Naive thymus-derived CD4-positive, alpha-beta T cell (primary cell): ENCODE measurements at regions not wholly inside any gene's neighbourhood (a gene's known extent, or its start where the extent isn't known, plus 50 kb on each side); places are given as distances from the start of the nearest gene placed in this dataset.

Source experiments
- ATAC-seq: fragments of 150-1000 bp; cut with Tn5 transposase; 2 replicates; pipeline ENCODE4 v1.10.0; 2021; ENCODE audit warnings: mild to moderate bottlenecking, moderate library complexity
- CTCF ChIA-PET: fragments of 350-600 bp; sonication (Branson Sonifier 250); formaldehyde crosslinking; loops from one replicate; lab custom pipeline; 2021; ENCODE audit warnings: antibody characterized with exemption; lab: Charles Lee
- POLR2A ChIA-PET: fragments of 350-600 bp; sonication (Branson Sonifier 250); formaldehyde crosslinking; loops from one replicate; lab custom pipeline; 2021; ENCODE audit warnings: antibody characterized with exemption, inconsistent platforms; lab: Charles Lee
- DNase-seq, 9 donors: peaks; one replicate each; pipeline versions ENCODE4 v3.0.0 to v3.0.0-alpha.2; 2020 to 2022; ENCODE audit warnings: mixed read lengths in 1 of 9
- H3K27ac ChIP-seq: one replicate; pipeline ENCODE4 v1.7.0; 2013; ENCODE audit warnings: mild to moderate bottlenecking, low read depth, low read length, moderate library complexity
- H3K27me3 ChIP-seq, 2 donors: one replicate each; pipeline ENCODE4 v1.7.0; 2013; ENCODE audit warnings: low read length in 2 of 2, mild to moderate bottlenecking in 2 of 2, moderate library complexity in 2 of 2; ENCODE audit not compliant: control insufficient read depth in 2 of 2, insufficient read depth in 2 of 2
- H3K36me3 ChIP-seq, 3 experiments: 1 replicate in 2 of 3; 2 replicates in 1 of 3; pipeline ENCODE4 v1.7.0; 2013; ENCODE audit warnings: low read length in 3 of 3, mild to moderate bottlenecking in 3 of 3, moderate library complexity in 1 of 3; ENCODE audit not compliant: insufficient read depth in 3 of 3, control insufficient read depth in 2 of 3
- H3K4me1 ChIP-seq, 2 donors: one replicate each; pipeline ENCODE4 v1.7.0; 2013; ENCODE audit warnings: low read length in 2 of 2, mild to moderate bottlenecking in 2 of 2, moderate library complexity in 1 of 2; ENCODE audit not compliant: control insufficient read depth in 2 of 2, insufficient read depth in 2 of 2
- H3K4me3 ChIP-seq: 2 replicates; pipeline ENCODE4 v1.7.0; 2013; ENCODE audit warnings: mild to moderate bottlenecking, low read length
- H3K9me3 ChIP-seq, 3 experiments: 1 replicate in 2 of 3; 2 replicates in 1 of 3; pipeline ENCODE4 v1.7.0; 2013; ENCODE audit warnings: low read length in 3 of 3; ENCODE audit not compliant: control insufficient read depth in 2 of 3
- H3K27ac Mint-ChIP-seq, 9 donors: one replicate each; pipeline ENCODE4 v1.8.0; 2020 to 2022; ENCODE audit warnings: mixed read lengths in 9 of 9, mild to moderate bottlenecking in 8 of 9, moderate library complexity in 5 of 9, inconsistent platforms in 2 of 9
- H3K27me3 Mint-ChIP-seq, 5 donors: one replicate each; pipeline ENCODE4 v1.8.0; 2021 to 2022; ENCODE audit warnings: mixed read lengths in 5 of 5, mild to moderate bottlenecking in 1 of 5
- H3K36me3 Mint-ChIP-seq, 5 donors: one replicate each; pipeline ENCODE4 v1.8.0; 2020 to 2022; ENCODE audit warnings: mixed read lengths in 5 of 5, mild to moderate bottlenecking in 3 of 5, inconsistent platforms in 1 of 5
- H3K4me1 Mint-ChIP-seq, 7 donors: one replicate each; pipeline ENCODE4 v1.8.0; 2020 to 2022; ENCODE audit warnings: mixed read lengths in 7 of 7, mild to moderate bottlenecking in 3 of 7, inconsistent platforms in 1 of 7
- H3K4me3 Mint-ChIP-seq, 10 donors: one replicate each; pipeline ENCODE4 v1.8.0; 2020 to 2022; ENCODE audit warnings: mild to moderate bottlenecking in 10 of 10, mixed read lengths in 10 of 10, moderate library complexity in 6 of 10, inconsistent platforms in 2 of 10
- H3K9me3 Mint-ChIP-seq, 11 donors: one replicate each; pipeline ENCODE4 v1.8.0; 2020 to 2022; ENCODE audit warnings: mixed read lengths in 11 of 11, mild to moderate bottlenecking in 4 of 11, inconsistent platforms in 1 of 11, moderate library complexity in 1 of 11
- intact Hi-C, 2 donors: fragments of 100-400 bp; cut with micrococcal nuclease; formaldehyde crosslinking; loops; one replicate each; pipeline ENCODE4 v1.15.1; 2023

DNA sequence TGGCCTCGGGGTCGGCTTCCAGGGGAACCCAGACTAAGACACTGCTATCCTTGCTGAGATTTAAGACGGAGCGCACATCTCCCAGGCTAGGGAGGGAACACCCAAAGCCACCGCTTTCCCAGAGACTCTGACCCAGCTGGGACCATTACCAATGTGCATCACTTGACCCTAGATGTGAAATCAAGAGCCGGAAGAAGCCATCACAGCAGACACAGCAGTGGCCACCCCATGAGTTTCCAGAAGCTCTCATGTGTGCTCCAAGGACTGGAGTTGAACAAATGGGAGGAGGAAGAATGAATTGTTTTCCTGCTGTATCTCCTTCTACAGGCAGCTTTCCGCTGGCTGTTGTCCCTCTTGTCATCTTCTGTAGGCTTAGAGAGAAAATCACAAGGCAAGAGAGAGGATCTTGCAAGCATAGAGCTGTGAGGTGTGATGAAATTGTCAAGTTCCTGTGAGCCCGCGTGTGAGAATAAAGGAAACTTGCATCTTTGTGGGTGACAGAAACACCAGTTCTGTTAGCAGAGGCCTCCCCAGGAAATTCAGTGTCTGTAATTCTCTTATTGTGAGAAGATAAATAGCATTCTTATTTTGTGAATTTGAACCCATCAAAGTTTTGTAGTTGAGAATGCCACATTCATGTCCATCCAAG is 711.8 kb downstream of the UQCRFS1 start:
- ATAC-seq (peak; percentile 65), DNase-seq (peak in 1 of 9 donors; percentile 14)
- H3K9me3 ChIP-seq, result no peaks in the 10 kb centered on the region
- peak overlapping the region in 4 of 10 donors; percentile 8 to 74 (median 28) for H3K4me3 Mint-ChIP-seq
- H3K4me1 Mint-ChIP-seq, result peaks cover 11 to 69% (median 22%) of the 10 kb centered on the region in 7 donors
- no peak overlapping the region for H3K4me3 ChIP-seq
- H3K27ac Mint-ChIP-seq, result peak overlapping the region in 7 of 9 donors; percentile 4 to 88 (median 74)
- ChIA-PET CTCF (no interaction called here), POLR2A (no interaction called here)
- H3K27me3 Mint-ChIP-seq, result peaks cover 0 to 6% (median 0%) of the 10 kb centered on the region in 5 donors
- no peaks in the 10 kb centered on the region for H3K36me3 ChIP-seq
- H3K4me1 ChIP-seq, result peaks cover 0 to 19% of the 10 kb centered on the region in 2 donors
- H3K36me3 Mint-ChIP-seq, result no peaks in the 10 kb centered on the region
- H3K9me3 Mint-ChIP-seq, result peaks cover 0 to 3% (median 0%) of the 10 kb centered on the region in 11 donors
- no peaks in the 10 kb centered on the region for H3K27me3 ChIP-seq
- intact Hi-C loops, result no loop called here
- no peak overlapping the region for H3K27ac ChIP-seq

DNA sequence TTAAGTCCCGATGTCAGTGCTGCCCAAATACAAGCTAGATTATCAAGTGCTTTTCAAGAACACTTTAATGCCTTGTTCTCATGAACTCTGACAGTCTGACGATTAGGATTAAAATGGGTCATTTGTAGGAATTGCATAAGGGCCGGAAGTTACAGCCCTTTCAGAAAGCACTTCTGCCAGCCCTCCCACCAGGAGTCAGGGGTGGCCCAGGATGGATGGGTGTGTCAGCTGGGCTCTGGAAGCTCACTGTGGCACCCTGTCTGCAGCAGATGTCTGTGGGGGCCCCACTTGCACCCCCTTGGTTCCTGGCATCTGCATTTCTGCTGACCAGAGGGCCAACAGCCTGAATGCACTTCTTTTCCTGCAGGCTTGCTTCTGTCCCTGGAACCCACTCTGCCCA is 712.7 kb downstream of the UQCRFS1 start:
- intact Hi-C loops, result no loop called here
- no peak for ATAC-seq
- CTCF ChIA-PET, result no interaction called here
- Mint-ChIP-seq H3K4me3 (peak overlapping the region in 1 of 10 donors; percentile 74), H3K36me3 (no peaks in the 10 kb centered on the region), H3K9me3 (peaks cover 0 to 3% (median 0%) of the 10 kb centered on the region in 11 donors), H3K27ac (peak overlapping the region in 1 of 9 donors; percentile 73), H3K27me3 (peaks cover 0 to 6% (median 0%) of the 10 kb centered on the region in 5 donors), H3K4me1 (peaks cover 11 to 62% (median 22%) of the 10 kb centered on the region in 7 donors)
- Histone ChIP-seq H3K36me3 (no peaks in the 10 kb centered on the region), H3K4me3 (no peak overlapping the region), H3K4me1 (peaks cover 0 to 19% of the 10 kb centered on the region in 2 donors), H3K27me3 (no peaks in the 10 kb centered on the region), H3K27ac (no peak overlapping the region), H3K9me3 (no peaks in the 10 kb centered on the region)
- DNase-seq, result no peak
- POLR2A ChIA-PET, result no interaction called here

GRCh38 chr19:28498404-28498976 is 714.5 kb downstream of the UQCRFS1 start:
- Histone ChIP-seq H3K4me1 (peaks cover 0 to 15% of the 10 kb centered on the region in 2 donors), H3K27ac (no peak overlapping the region), H3K27me3 (no peaks in the 10 kb centered on the region), H3K4me3 (no peak overlapping the region), H3K36me3 (no peaks in the 10 kb centered on the region), H3K9me3 (no peaks in the 10 kb centered on the region)
- ATAC-seq, result no peak
- peaks cover 0 to 6% (median 0%) of the 10 kb centered on the region in 5 donors for H3K27me3 Mint-ChIP-seq
- H3K27ac Mint-ChIP-seq, result peak overlapping the region in 2 of 9 donors; percentile 4 to 26
- POLR2A ChIA-PET, result no interaction called here
- intact Hi-C loops, result no loop called here
- no peaks in the 10 kb centered on the region for H3K36me3 Mint-ChIP-seq
- DNase-seq, result no peak
- peaks cover 0 to 5% (median 0%) of the 10 kb centered on the region in 11 donors for H3K9me3 Mint-ChIP-seq
- H3K4me3 Mint-ChIP-seq, result peak overlapping the region in 1 of 10 donors; percentile 19
- peaks cover 11 to 49% (median 19%) of the 10 kb centered on the region in 7 donors for H3K4me1 Mint-ChIP-seq
- CTCF ChIA-PET, result no interaction called here

- ATAC-seq (no peak), DNase-seq (no peak)
- peaks cover 0 to 14% of the 10 kb centered on the region in 2 donors for H3K4me1 ChIP-seq
- H3K36me3 Mint-ChIP-seq, result no peaks in the 10 kb centered on the region
- intact Hi-C loops, result no loop called here
- no peak overlapping the region for H3K4me3 ChIP-seq
- peaks cover 0 to 5% (median 0%) of the 10 kb centered on the region in 11 donors for H3K9me3 Mint-ChIP-seq
- H3K27me3 ChIP-seq, result no peaks in the 10 kb centered on the region
- ChIA-PET CTCF (no interaction called here), POLR2A (no interaction called here)
- peaks cover 11 to 44% (median 17%) of the 10 kb centered on the region in 7 donors for H3K4me1 Mint-ChIP-seq
- H3K36me3 ChIP-seq, result no peaks in the 10 kb centered on the region
- H3K9me3 ChIP-seq, result no peaks in the 10 kb centered on the region
- peak overlapping the region in 1 of 10 donors; percentile 12 for H3K4me3 Mint-ChIP-seq
- no peak overlapping the region for H3K27ac ChIP-seq
- H3K27ac Mint-ChIP-seq, result peak overlapping the region in 1 of 9 donors; percentile 45
- peaks cover 0 to 6% (median 0%) of the 10 kb centered on the region in 5 donors for H3K27me3 Mint-ChIP-seq
Observed at GRCh38 chr19:28497887-28498286, 715.1 kb downstream of the UQCRFS1 start.

DNA sequence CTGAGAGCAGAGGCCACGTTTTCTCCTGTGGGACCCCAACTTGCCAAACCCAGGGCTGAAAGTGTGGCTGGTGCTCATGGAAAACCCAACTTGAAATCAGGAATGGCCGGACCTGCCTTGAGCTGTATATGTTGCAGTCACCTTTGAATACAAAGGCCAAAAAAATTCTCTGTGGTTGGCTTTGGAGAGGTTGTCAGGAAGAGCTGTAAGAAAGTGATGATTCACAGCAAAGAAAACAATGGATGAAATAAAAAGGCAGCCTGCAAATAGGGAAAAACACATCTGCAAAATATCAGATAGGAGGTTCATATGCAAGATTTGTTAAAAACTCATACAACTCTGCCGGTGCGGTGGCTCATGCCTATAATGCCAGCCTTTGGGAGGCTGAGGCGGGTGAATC is 715.8 kb downstream of the UQCRFS1 start:
- peak overlapping the region in 1 of 10 donors; percentile 6 for H3K4me3 Mint-ChIP-seq
- CTCF ChIA-PET, result no interaction called here
- intact Hi-C loops, result no loop called here

GRCh38 chr19:28495046-28495445 is 717.9 kb downstream of the UQCRFS1 start:
- ATAC-seq (no peak), DNase-seq (no peak)
- no peaks in the 10 kb centered on the region for H3K36me3 Mint-ChIP-seq
- no peaks in the 10 kb centered on the region for H3K27me3 ChIP-seq
- no peak overlapping the region for H3K27ac Mint-ChIP-seq
- H3K4me3 ChIP-seq, result no peak overlapping the region
- intact Hi-C loops, result no loop called here
- H3K9me3 Mint-ChIP-seq, result peaks cover 0 to 4% (median 0%) of the 10 kb centered on the region in 11 donors
- no peaks in the 10 kb centered on the region for H3K36me3 ChIP-seq
- H3K4me3 Mint-ChIP-seq, result no peak overlapping the region
- H3K9me3 ChIP-seq, result no peaks in the 10 kb centered on the region
- peaks cover 0 to 20% (median 0%) of the 10 kb centered on the region in 7 donors for H3K4me1 Mint-ChIP-seq
- POLR2A ChIA-PET, result no interaction called here
- CTCF ChIA-PET, result no interaction called here
- peaks cover 0 to 1% of the 10 kb centered on the region in 2 donors for H3K4me1 ChIP-seq
- peaks cover 0 to 6% (median 0%) of the 10 kb centered on the region in 5 donors for H3K27me3 Mint-ChIP-seq
- H3K27ac ChIP-seq, result no peak overlapping the region

More for the DNA sequence above, 715.8 kb downstream of the UQCRFS1 start:
- H3K4me1 Mint-ChIP-seq, result peaks cover 11 to 38% (median 16%) of the 10 kb centered on the region in 7 donors
- Histone ChIP-seq H3K9me3 (no peaks in the 10 kb centered on the region), H3K4me1 (peaks cover 0 to 7% of the 10 kb centered on the region in 2 donors), H3K36me3 (no peaks in the 10 kb centered on the region), H3K4me3 (no peak overlapping the region), H3K27me3 (no peaks in the 10 kb centered on the region), H3K27ac (no peak overlapping the region)
- POLR2A ChIA-PET, result no interaction called here
- ATAC-seq (no peak), DNase-seq (no peak)
- H3K27ac Mint-ChIP-seq, result peak overlapping the region in 1 of 9 donors; percentile 45
- H3K27me3 Mint-ChIP-seq, result peaks cover 0 to 6% (median 0%) of the 10 kb centered on the region in 5 donors
- no peaks in the 10 kb centered on the region for H3K36me3 Mint-ChIP-seq
- H3K9me3 Mint-ChIP-seq, result peaks cover 0 to 5% (median 0%) of the 10 kb centered on the region in 11 donors
